ENCODE measurements at regions not wholly inside any gene's neighbourhood (a gene's known extent, or its start where the extent isn't known, plus 50 kb on each side); places are given as distances from the start of the nearest gene placed in this dataset.

- Histone ChIP-seq H3K4me3 (ENCODE audit: low read length) (no peak overlapping the region), H3K9ac (ENCODE audit: low read length) (no peak overlapping the region), H3K36me3 (ENCODE audit: insufficient read depth, low read length) (no peaks in the 10 kb centered on the region), H3K9me2 (ENCODE audit: insufficient read depth, low read length) (no peaks in the 10 kb centered on the region), H2AFZ (ENCODE audit: low read depth, low read length) (no peak overlapping the region), H3K9me3 (ENCODE audit: low read length) (no peaks in the 10 kb centered on the region), H3K79me2 (replicated peaks; ENCODE audit: insufficient read depth, low read length) (no peaks in the 10 kb centered on the region), H3K4me2 (ENCODE audit: low read length) (no peak overlapping the region), H3K27ac (ENCODE audit: low read length) (no peak overlapping the region), H4K20me1 (ENCODE audit: insufficient read depth) (no peaks in the 10 kb centered on the region), H3F3A (ENCODE audit: insufficient read depth, low read length, poor library complexity, severe bottlenecking) (no peaks in the 10 kb centered on the region), H3K27me3 (ENCODE audit: insufficient read depth, low read depth, low read length) (no peaks in the 10 kb centered on the region)
- TF ChIP-seq EZH2 (IDR thresholded peaks at IDR 0.05; ENCODE audit: borderline replicate concordance, insufficient read depth, low read length, poor library complexity, severe bottlenecking), result no peak
- no peak for TF ChIP-seq POLR2AphosphoS5 (IDR thresholded peaks at IDR 0.05)
- TF ChIP-seq RAD21 (conservative IDR thresholded peaks at IDR 0.05), result no peak
- TF ChIP-seq REST (IDR thresholded peaks at IDR 0.05; ENCODE audit: borderline replicate concordance), result no peak
- TF ChIP-seq CTCF (IDR thresholded peaks at IDR 0.05; ENCODE audit: poor library complexity, severe bottlenecking), result no peak
- no peak for TF ChIP-seq EP300 (conservative IDR thresholded peaks at IDR 0.05; ENCODE audit: poor library complexity, severe bottlenecking)
- TF ChIP-seq MXI1 (conservative IDR thresholded peaks at IDR 0.05; ENCODE audit: poor library complexity, severe bottlenecking), result no peak
- no peak for TF ChIP-seq SMC3 (conservative IDR thresholded peaks at IDR 0.05; ENCODE audit: poor library complexity)
- TF ChIP-seq TAF1 (IDR thresholded peaks at IDR 0.05; ENCODE audit: low read depth), result no peak
Measured at GRCh38 chr12:97745406-97746101, 282.9 kb downstream of the RMST start.

GRCh38 chr12:97748298-97748697, 285.7 kb downstream of the RMST start:
- TF ChIP-seq SMC3 (conservative IDR thresholded peaks at IDR 0.05; ENCODE audit: poor library complexity) (no peak), EP300 (conservative IDR thresholded peaks at IDR 0.05; ENCODE audit: poor library complexity, severe bottlenecking) (no peak), TAF1 (IDR thresholded peaks at IDR 0.05; ENCODE audit: low read depth) (no peak), CTCF (IDR thresholded peaks at IDR 0.05; ENCODE audit: poor library complexity, severe bottlenecking) (no peak), EZH2 (IDR thresholded peaks at IDR 0.05; ENCODE audit: borderline replicate concordance, insufficient read depth, low read length, poor library complexity, severe bottlenecking) (no peak), REST (IDR thresholded peaks at IDR 0.05; ENCODE audit: borderline replicate concordance) (no peak), MXI1 (conservative IDR thresholded peaks at IDR 0.05; ENCODE audit: poor library complexity, severe bottlenecking) (no peak), RAD21 (conservative IDR thresholded peaks at IDR 0.05) (no peak), POLR2AphosphoS5 (IDR thresholded peaks at IDR 0.05) (no peak)
- Histone ChIP-seq H3K4me3 (ENCODE audit: low read length) (no peak overlapping the region), H4K20me1 (ENCODE audit: insufficient read depth) (no peaks in the 10 kb centered on the region), H3K9ac (ENCODE audit: low read length) (no peak overlapping the region), H3K27ac (ENCODE audit: low read length) (no peak overlapping the region), H3K4me2 (ENCODE audit: low read length) (no peak overlapping the region), H3K36me3 (ENCODE audit: insufficient read depth, low read length) (no peaks in the 10 kb centered on the region), H2AFZ (ENCODE audit: low read depth, low read length) (no peak overlapping the region), H3K9me3 (ENCODE audit: low read length) (no peaks in the 10 kb centered on the region), H3K27me3 (ENCODE audit: insufficient read depth, low read depth, low read length) (no peaks in the 10 kb centered on the region), H3F3A (ENCODE audit: insufficient read depth, low read length, poor library complexity, severe bottlenecking) (no peaks in the 10 kb centered on the region), H3K9me2 (ENCODE audit: insufficient read depth, low read length) (no peaks in the 10 kb centered on the region), H3K79me2 (replicated peaks; ENCODE audit: insufficient read depth, low read length) (no peaks in the 10 kb centered on the region)

Measured in neural cell (in vitro differentiated cells).